CD4-positive, alpha-beta T cell treated with Interleukin-1 beta for 1 hour (primary cell): ENCODE measurements at regions not wholly inside any gene's neighbourhood (a gene's known extent, or its start where the extent isn't known, plus 50 kb on each side); places are given as distances from the start of the nearest gene placed in this dataset.
"Not testable (repeated sequence)": the region's sequence is repeated elsewhere in the genome, so short reads cannot be mapped to it uniquely, and the experiment has no call there.

Experiments used
- DNase-seq, 2 donors: peaks; one replicate each; pipeline ENCODE4 v3.0.0-alpha.2; 2020 to 2022

DNA sequence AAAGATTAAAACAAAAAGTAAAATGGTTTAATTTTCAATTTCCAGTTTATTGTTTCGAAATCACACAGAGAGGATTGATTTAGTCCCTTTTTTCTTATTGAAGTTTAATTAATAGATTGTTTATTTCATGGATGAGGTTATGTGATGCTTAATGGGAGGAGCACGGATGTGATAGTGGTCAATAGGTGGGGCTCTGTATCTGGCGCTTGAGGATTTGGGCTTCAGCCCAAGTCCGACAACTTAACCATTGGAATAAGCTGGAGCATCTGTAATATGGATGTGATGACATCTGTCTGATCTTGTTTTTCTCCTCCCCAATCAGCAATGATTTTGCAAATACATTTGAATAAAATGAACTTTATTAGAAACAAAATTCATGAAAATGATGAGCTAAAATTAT, 169.2 kb downstream of the LYPLAL1 start:
- no peak for DNase-seq

DNA sequence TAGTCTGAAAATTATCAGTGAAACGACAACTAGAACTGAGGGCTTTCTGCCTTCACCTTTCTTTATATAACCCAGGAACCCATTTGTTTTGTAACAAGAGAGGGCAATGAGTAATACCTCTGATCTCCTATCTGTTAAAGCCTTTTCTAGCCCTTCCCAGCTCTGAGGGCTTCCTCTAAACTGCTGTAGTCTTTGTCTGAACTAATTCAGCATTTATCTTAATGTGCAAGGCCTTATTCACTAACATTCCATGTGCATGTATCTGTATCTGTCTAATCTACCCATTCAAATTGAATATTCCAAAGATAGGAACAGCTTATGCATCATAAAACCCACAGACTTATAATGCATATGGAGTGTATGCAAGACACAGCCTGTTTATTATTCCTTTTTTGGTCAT, 167.1 kb downstream of the LYPLAL1 start:
- DNase-seq, result no peak

DNA sequence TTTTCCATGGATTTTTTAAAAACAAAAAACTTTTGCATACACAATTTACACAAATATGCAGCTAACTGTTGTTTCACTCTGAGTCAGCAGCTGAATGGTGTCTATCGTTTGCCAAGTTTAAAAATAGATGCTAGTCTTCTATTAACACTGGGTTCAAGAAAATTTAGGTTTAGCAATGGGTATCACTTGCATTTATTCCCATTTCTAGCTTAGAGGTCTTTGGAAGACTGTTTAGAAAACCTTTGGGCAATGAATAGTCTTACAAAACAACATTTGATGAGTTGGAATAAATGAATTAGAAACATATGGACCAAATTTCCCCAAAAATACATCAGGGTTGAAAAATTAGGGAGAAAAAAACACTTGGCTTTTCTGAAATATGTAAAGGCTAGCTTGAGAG, 165.8 kb downstream of the LYPLAL1 start:
- DNase-seq, result no peak

DNA sequence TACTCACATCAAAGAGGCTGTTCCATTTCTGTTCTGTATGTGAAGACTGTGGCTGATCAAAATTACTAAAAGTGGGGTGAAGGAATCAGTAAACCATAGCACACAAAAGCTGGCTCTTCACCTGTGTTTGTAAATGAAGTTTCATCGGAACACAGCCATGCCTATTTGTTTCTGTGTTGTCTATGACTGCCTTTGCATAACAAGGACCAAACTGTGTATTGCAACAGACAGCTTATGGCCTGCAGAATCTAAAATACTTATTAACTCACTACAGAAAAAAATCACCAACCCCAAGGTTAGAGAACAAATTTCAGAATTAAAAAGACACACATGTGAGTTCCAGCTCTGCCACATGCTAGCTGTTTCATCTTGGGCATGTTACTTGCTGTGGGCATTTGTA, 163.9 kb downstream of the LYPLAL1 start:
- DNase-seq, result no peak

DNA sequence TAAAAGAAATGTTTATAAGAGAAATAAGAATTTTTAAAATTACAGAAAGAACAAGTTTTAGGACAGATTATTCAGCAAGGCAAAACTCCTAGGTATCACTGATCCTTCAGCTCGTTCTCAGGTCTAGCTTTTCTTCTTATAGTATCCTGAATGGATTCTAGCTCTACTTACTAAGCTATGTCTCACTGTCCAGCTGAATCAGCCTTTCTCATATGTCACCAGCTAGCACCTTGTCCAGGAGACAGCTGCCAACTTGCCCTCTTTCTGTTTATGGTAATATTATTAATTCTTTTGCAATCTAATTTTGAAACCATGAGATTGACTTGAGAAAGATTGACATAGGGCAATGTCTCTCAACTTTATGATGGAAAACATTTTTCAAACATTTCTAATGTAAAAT, 159.9 kb downstream of the LYPLAL1 start:
- DNase-seq, result no peak

DNA sequence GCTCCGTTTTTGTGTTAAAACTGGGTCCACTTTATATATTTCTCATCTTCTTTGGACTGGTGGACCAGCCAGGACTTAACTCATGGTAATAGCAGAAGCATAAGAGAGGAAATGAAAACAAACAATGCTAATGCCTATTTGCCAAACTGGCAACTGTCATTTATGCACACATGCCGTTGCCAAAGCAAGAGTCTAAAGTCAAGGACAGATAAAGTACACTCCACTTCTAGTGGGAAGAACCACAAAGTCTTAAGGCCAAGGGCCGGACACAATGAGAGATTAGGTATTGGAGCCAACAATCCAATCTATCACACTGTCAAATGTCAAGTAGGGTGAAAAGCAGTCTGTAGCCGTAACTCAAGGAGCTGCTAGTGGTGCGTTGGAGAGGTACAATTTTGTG, 157.7 kb downstream of the LYPLAL1 start:
- no peak for DNase-seq

DNA sequence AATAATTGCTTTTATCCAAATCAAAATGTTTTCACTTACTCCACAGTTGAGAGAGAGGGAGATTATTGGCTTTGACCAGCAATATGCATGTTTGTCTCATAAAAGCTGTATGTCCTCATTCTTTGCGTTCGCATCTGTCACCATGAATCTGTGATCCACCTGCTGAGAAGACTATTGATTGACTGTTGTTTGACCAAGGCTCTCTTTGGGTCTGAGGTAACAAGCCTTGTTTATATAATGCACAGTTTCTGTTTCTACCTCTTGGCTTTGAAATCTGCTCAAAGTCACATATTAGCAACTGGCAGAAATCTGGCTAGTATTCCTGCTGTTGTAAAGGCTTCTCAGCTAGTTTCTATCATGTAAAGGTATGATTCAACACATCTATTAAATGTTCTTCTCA, 157.0 kb downstream of the LYPLAL1 start:
- no peak for DNase-seq

DNA sequence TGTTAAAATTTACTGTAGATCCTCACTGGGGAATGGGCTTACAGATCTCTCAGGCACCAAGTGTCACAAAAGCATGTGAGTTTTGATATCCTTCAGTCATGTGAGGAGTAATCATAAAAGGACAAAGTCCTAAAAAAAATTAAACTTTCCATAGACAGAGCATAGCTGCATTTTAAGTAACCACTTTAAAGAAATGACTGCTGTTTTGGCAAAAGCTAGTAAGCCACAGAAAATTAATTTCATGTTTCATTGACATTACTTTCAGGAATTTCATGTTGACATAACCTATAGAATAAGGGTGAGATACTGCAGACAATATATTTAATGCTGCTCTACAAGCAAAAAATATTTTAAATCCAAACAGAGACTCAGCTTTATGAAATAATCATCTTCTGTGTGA, 156.3 kb downstream of the LYPLAL1 start:
- DNase-seq, result no peak

DNA sequence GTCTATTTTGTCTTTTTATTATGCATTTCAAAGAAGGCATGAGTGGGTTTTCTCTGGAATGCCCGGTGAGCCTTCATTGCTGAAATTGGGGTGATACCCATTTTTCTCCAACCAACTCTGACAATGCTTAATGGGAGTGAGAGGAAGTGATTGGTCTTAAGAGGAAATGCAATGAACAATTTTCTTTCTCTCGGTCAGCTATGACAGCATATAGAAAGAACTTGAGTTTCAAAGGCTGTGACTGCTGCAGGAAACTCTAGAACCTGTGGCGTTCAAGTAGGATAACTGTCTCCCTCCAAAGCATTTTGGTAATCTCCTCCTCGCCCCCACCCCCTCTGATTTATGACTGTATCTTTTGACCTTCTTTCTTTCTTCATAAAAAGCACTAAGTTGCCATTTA, 155.9 kb downstream of the LYPLAL1 start:
- no peak for DNase-seq

DNA sequence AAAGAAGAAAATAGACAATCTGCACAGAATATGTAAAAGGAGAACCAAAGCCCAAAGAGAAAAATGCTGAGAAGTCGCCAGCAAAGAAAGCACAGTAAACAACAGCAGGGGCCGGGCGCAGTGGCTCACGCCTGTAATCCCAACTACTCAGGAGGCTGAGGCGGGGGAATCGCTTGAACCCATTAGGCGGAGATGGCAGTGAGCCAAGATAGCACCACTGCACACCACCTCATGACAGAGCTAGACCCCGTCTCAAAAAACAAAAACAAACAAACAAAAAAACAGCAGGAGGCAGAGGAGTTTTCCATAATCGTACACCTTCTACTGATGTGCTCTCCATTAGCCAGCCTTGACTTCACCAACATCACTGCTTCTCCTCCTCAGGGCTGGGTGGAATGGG, 153.2 kb downstream of the LYPLAL1 start:
- DNase-seq, result no peak

DNA sequence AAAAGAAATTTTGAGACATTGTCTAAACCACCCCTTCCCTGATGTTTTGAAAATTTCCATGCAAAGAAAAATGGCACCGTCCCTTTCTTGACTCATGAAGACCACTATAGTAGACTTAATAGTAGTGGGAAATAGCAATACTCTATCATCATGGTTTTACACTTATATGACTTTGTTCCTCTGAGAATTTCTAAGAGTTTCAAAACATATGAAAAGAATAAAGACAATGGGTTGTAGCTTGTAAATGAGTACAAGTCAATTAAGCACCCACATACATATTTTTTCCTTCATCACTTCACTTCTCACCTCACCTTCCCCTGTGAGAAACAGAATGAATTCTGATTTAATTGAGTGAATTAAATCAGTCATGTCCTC, 151.7 kb downstream of the LYPLAL1 start:
- no peak for DNase-seq

DNA sequence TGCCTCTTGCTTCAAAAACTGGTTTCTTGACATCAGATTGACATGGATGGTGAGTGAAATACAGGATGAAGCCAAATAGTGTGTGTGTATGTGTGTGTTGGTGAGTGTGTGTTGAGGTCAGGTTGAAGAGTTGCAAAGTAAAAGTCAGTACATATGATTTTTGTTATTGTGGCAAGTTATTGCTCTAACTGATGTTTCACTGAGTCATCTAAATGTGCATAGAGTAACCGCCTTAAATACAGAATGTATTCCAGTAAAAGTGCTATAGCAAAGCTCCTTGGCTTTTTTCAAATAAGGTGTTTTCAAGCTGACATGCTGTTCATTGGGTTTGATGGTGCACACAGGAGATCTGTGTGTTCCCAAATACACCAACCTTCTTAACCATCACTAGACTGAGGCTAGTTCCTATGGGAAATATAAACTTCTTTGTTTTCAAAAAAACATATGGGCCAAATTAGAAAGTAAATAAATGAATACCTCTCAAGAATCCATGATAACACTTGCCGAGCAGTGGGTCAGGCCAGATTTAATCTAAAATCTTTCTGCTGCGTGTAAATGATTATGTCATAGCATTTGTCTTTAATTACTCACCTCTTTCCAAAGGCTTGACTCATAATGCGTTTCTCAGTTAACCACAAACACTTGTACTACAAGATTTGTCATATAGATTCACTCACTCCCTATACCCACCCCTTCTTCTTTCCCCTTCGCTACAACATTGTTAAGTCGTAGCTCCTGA, 151.1 kb downstream of the LYPLAL1 start:
- DNase-seq, result no peak

DNA sequence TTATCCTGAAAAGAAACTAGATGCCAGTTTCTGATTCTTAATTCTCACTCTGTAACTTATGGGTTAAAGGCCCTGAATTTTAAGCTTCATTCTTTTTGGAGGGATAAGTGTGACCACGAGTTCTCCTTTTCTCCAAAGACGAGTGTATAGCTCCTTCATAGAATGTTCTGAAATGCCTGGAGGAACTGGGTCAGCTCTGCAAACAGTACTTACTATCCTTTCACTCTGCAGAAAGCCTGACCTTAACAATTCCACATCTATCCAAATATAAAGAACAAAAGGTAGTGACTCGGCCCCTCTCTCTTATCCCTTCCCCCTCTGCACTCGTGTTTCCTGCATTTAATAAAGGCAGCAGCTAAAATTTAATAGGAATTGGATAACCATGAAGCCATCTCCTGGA, 150.5 kb downstream of the LYPLAL1 start:
- DNase-seq, result no peak

DNA sequence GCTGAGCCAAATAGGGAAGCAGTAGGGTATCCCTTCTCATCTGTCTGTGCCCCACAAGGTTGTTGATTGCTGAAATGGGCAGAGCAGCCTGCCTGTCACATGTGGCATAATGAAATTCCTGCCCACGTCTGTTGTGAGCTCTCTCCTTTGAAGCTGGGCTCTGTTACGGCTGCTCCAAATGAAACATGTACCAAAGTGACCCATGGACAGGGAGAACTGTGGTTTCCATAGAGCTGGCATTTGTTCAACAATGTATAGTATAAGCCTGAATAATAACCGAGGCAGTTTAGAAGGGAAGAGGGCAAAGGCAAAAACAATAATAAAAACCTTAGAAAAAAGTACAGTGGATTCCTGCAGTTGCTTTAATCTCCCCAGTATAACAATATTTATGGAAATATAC, 149.7 kb downstream of the LYPLAL1 start:
- no peak for DNase-seq

DNA sequence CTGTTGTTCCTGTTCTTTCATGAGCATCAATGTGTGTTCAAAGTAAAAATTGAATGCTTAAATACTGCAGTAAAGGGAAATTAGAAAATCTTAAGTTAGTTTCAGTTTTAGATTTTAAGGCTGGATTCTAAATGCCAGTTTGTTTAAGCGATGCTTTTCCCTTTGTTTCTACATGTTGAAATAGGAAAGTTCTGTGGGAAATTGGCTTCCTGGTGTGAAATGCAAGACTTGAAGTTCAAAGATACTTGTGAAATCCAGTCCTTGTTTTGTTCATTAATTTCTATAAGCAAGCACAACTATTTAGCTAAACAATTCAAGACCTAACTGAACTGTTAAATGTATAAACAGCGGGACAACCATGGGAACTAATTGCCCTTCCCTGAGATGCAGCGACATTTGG, 149.1 kb downstream of the LYPLAL1 start:
- no peak for DNase-seq

DNA sequence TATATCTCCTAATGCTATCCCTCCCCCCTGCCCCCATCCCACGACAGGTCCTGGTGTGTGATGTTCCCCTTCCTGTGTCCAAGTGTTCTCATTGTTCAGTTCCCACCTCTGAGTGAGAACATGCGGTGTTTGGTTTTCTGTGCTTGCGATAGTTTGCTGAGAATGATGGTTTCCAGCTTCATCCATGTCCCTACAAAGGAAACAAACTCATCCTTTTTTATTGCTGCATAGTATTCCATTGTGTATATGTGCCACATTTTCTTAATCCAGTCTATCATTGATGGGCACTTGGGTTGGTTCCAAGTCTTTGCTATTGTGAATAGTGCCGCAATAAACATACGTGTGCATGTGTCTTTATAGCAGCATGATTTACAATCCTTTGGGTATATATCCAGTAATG, 146.9 kb downstream of the LYPLAL1 start:
- DNase-seq, result not testable (repeated sequence)

DNA sequence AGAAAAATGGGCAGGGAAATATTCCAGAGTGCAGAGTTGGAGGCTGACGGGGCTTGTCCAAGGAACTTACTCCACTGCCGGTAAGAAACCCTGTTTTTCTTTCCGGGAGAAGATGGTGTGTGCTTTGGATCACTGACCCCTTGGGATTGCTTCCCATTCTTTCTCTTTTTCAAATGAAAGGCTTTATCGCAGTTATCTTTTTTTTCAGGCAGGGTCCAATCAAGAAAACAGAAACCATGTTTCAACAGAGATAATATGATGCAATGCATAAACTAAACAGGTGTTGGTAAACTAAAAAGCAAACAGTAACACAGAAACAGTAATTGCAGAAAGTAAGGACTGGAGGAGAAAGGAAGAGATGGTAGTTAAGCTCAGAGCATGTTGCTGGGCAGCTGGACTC, 145.1 kb downstream of the LYPLAL1 start:
- DNase-seq, result no peak

DNA sequence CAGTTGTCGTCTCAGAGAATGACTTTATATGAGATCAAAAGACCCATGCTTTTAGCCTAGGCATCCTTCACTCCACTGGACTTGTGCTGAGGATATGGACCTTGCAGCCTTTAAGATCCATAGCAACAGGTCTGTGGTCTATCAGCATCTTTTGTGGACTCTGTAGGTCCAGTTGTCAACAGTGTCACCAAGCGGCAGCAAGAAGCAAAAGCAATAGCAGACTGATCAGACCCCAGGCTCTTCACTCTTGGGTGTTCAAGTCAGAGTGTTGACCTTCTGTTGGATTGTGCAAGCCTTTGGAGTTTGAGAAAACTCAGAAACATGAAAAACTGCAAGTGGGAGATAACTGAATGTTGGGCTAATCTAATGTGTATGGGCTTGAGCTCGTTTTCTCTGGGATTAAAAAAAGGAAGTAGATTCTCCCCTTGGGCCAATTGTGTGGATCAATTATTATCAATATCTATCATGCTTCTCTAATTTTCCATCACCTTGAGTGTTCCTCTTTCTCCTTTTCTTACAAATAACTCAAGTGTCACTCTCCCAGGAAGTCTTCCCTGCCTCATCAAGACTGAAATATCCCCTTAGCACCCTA, 144.2 kb downstream of the LYPLAL1 start:
- DNase-seq, result no peak

DNA sequence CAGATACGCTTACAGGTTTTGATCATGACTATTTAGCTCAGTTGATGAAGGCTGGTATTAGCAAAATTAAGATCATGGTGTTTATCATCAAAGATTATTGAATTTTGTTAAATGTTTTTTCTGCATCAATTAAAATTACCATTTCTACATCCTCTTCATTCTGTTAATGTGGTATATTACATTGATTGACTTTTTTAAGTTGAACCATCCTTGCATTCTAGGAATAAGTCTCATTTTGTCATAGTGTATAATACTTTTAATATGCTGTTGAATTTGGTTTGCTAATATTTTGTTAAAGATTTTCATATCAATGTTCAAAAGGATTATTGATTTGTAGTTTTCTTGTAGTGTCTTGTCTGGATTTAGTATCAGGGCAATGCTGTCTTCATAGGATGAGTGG, 142.4 kb downstream of the LYPLAL1 start:
- DNase-seq, result no peak

DNA sequence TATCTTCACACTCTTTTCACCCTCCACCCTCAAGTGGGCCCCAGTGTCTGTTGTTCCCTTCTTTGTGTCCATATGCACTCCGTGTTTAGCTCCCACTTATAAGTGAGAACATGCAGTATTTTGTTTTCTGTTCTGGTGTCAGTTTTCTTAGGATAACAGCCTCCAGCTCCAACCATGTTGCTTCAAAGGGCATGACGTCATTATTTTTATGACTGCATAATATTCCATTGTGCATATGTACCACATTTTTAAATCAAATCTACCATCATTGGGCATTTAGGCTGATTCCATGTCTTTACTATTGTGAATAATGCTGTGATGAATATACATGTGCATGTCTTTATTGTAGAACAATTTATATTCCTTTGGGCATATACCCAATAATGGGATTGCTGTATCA, 140.3 kb downstream of the LYPLAL1 start:
- DNase-seq, result no peak

DNA sequence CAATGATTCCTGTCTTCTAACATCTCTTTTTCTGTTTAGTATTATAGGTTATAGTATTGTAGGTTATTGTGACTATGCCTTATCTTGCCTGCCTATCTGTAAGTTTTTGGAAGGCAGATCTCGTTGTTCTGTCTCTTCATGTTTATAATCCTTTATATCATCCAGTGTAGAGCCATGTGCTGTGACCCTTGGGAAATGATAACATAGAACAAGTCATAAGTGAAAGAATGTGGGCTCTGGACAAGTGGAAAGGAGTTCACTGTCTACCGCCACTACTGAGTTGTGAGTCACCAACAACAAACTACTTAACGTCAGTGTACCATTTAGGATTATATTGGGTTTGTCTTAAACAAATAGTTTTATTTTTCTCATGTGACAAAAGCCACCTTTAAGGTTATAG, 139.3 kb downstream of the LYPLAL1 start:
- no peak for DNase-seq

DNA sequence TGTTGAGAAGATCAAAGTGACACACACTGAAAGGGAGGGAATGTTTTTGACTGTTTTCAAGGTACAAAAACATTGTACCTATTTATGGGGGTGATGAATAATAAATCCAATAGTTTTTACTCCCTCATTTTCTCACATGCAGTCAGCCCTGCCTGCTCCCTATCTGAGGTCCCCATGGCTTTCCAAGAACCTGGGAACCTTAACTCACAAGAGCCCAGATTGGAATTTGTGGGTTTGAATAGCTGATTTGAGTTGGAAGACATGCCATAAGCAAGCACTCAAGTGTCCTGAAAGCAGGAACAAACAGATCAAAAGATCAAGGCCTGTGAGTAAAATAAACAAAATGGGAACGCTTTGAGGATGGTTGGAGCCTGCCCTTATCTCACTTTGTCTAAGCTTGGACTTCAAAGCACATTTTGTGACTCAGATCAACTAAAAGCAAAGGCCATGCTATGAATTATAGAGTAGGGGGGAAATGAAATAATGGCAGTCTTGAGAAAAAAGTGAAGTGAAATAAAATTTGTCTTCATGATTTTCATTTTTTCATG, 136.6 kb downstream of the LYPLAL1 start:
- no peak for DNase-seq

DNA sequence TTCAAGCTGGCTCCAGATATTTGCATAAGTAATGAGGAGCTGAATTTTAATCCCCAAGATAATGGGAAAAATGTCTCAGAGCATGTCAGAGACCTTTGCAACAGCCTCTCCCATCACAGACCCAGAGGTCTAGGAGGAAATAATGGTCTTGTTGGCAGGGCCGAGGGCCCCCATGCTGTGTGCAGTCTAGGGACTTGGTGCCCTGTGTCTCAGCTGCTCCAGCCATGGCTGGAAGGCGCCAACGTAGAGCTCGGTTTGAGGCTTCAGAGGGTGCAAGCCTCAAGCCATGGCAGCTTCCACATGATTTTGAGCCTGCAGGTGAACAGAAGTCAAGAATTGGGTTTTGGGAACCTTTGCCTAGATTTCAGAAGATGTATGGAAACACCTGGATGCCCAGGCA, 134.7 kb downstream of the LYPLAL1 start:
- DNase-seq, result no peak

DNA sequence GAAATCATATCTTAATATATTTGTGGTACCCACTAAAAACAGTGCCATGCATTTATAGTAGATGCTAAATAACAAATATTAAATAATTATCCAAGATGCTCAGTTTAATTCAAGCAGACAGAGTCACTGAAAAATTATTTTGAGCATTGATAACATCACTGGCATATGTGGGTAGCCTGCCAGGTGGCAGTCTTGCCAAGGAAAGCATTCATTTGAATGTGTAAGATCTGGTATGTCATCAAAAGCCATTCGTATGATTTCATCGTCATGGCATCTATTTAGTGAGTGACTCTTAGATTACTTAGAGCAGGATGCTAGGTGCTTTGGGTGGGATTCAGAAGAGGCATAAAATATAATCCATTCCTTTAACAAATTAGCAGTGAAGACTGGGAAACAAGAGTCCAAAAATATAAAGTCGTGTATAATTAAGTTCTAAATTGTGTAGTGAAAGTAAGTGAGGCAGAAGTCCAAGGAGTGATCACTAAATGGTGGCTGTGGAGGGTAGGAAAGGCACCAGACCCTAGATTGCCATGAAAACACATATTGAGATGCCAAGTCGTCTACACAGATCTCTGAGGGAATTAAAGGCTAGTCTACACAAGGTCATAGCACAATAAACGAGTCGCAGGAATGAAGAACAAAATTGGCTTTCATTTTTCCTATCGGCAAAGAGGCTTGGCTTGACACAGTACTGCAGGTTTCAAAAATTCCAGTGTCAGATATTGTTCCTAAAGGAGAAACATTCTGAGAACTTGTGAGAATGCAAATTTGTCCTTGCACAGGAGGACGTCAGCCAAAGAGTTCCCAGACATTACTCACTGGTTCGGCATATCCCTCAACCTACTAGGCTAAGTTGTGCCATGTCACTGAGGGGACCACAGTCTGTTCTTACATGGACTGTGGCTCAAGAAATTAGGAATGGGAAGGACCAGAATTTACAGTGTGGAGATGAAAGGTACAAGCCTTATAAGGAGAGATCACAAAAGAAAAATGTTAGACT, 130.8 kb downstream of the LYPLAL1 start:
- no peak for DNase-seq
